ENCODE measurements at regions not wholly inside any gene's neighbourhood (a gene's known extent, or its start where the extent isn't known, plus 50 kb on each side); places are given as distances from the start of the nearest gene placed in this dataset.

DNA sequence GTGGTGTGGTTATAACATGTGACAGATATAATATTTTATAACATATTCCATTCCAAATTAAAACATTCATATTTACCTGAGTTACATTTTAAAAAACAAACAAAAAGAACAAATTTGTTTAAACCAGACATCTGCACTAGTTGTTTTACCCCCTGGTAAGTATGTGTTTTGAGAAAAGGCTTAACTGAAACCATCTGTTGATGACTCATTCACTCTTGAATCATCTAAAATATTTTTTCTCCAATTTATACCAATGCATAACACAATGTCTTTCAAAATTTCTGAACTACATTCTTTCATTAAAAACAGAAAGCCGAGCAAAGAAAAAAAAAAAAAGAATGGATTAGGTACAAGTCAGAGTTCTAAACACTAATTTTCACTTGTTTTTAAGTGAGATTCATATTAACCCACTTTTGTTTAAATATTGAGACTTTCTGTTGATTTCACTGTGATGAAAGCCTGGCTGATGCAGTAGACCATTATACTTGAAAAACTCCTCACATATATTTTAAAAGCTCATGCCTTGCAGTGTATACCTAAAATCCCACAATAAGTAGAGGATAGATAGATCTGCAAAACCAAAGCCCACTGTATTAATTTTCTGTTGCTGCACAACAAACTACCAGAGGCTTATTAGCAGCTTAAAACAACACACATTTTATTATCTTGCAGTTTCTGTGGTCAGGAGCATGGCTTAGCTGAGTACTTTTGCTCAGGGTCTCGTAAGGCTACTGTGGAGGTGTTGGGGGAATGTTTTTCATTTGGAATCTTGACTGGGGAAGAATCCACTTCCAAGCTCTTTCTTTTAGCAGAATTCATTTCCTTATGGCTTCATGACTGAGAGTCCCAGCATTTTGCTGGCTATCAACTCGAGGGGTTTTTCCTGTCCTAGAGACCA, 221.5 kb downstream of the PCDH18 start:
- peak; percentile 74 for DNase-seq

- peak; percentile 57 for DNase-seq
Observed at GRCh38 chr4:137310166-137310565, 222.1 kb downstream of the PCDH18 start.

DNA sequence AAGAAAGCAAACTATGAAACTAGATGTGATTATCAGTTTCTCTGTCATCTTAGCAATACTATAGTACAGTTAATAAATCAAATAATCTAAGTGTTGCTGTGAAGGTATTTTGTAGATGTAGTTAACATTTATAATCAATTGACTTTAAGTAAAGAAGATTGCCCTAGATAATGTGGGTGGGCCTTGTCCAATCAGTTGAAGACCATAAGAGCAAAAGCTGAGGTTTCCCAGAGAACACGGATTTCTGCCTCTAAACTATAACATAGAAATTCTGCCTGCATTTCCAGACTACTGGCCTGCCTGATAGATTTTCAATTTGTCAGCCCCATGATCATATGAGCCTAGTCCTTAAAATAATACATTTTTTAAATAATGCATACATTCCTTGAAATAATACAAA, 222.9 kb downstream of the PCDH18 start:
- DNase-seq = no peak

DNA sequence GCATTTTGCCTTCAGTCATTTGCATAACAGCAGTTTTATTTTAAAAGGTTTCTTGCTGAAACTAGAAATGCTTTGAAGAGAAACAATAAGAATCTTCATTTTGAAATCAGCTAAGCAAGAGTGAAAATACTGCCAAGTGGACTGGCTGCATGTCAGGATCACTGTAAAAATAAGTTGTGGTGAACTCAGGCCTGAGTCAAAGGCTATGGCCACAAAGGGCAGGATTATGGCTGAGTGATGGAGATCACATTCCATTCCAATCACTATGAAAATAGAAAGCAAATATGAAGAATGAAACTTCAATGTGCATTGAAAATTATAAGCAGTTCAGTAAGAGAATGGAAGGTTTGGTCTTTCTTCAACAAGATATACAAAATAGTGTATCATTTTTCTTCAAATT, 224.5 kb downstream of the PCDH18 start:
- DNase-seq = peak; percentile 34

GRCh38 chr4:137300776-137301175, 231.5 kb downstream of the PCDH18 start:
- DNase-seq = no peak

- no peak for DNase-seq
Observed at GRCh38 chr4:137299281-137299680, 233.0 kb downstream of the PCDH18 start.

GRCh38 chr4:137293281-137293680, 239.0 kb downstream of the PCDH18 start:
- no peak for DNase-seq

DNA sequence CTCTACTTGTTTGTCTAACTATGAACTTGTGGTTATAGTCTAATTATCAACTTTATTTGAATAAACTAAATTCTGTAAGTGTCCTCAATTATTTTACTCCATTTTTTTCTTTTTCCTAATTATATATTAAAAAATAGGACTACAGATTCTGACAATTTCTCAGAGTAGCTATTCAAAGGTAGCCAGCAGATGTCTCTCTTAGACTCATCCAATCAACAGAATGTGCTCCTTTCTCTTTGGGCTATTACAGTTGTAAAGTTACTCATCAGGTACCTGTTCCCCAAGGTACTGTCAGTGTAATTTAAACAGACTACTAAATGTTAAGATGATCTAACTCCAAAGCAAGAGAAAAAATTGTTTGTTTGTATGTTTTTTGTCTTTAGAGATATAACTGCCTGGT, 248.6 kb downstream of the PCDH18 start:
- DNase-seq = no peak

GRCh38 chr4:137278431-137278830, 253.9 kb downstream of the PCDH18 start:
- no peak for DNase-seq

GRCh38 chr4:137274404-137274803, 257.9 kb downstream of the PCDH18 start:
- peak; percentile 46 for DNase-seq

DNA sequence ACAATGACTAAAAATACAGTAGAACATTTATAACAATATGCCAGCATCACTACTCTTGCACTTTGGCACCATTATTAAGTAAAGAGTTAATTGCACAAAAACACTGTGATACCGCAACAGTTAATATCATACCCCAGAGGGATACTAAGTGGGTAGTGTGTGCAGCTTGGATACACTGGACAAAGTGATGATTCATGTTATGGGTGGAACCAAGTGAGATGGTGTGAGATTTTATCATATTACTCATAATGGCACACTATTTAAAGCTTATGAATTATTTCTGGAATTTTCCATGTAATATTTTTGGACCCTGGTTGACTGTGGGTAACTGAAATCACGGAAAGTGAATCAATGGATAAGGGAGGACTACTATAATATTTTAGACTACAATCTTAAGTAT, 265.3 kb downstream of the PCDH18 start:
- DNase-seq = no peak

- DNase-seq = no peak
Observed at GRCh38 chr4:137266511-137266910, 265.8 kb downstream of the PCDH18 start.

DNA sequence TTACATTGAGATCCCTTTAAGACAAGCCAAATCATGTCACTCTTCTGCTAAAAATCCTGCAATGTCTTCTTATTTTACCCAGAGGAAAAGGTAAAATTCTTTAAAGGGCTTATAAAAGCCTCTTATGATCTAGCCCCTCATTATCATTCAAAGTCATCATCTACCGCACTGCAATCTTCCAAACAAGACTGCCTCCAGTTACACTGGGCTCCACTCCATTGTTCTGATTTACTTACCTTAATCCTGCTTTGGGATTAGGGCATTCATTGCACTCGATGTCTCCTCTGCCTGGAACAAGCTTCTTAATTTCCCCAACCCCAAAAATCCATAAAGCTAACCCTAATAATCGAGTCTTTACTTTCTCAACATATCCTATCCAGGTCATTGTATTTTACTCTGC, 269.1 kb downstream of the PCDH18 start:
- DNase-seq = no peak

GRCh38 chr4:137253949-137254348, 278.3 kb downstream of the PCDH18 start:
- no peak for DNase-seq

DNA sequence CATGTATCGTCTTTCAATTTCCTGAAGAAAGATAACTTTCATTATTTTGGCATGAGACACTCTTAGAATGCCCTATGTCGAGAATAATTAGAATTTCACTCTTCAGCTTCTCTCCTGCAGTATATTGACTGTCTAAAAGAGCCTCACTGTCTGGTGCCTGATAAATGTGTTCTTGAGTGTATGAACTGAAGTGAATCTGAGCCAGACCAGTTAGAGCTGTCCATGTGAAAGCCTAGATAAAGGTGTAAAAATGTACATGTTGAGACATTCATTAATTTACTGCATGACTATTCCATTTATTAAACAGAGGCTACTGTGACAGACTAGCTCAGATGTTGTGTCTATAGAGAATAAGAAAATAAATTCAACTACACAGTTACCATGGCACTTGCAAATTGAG, 283.2 kb downstream of the PCDH18 start:
- DNase-seq = no peak

DNA sequence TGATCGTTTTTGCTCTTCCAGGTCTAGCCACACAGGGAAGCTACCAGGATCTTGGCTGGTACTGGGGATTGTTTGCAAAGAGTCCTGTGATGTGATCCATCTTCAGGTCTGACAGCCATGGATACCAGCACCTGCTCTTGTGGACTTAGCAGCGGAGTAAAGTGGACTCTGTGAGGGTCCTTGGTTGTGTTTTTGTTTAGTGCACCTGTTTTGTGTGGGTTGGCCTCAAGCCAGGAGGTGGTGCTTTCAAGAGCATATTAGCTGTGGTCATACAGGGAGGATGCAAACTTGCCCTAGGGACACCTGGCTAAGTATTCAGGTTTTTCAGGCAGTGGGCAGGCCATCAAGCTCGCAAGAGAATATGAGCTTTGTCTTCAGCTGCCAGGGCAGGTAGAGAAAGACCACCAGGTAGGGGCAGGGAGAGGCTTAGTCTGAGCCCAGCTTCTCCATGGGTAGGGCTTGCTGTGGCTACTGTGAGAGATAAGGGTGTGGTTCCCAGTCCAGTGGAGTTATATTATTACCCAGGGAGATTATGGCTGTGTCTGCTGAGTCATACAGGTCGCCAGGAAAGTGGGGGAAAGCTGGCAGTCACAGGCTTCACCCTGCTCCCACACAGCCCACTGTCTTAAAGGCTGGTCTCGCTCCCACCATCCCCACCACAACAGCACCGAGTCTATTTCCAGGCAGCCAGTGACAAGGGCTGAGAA, 293.7 kb downstream of the PCDH18 start:
- no peak for DNase-seq

- no peak for DNase-seq
Observed at GRCh38 chr4:137226900-137227299, 305.4 kb downstream of the PCDH18 start.

GRCh38 chr4:137226221-137226620, 306.1 kb downstream of the PCDH18 start:
- DNase-seq = no peak

GRCh38 chr4:137213372-137214173, 318.7 kb downstream of the PCDH18 start:
- no peak for DNase-seq

GRCh38 chr4:137212601-137213000, 319.7 kb downstream of the PCDH18 start:
- DNase-seq = peak; percentile 16

GRCh38 chr4:137209240-137209639, 323.1 kb downstream of the PCDH18 start:
- no peak for DNase-seq

GRCh38 chr4:137206781-137207180, 325.5 kb downstream of the PCDH18 start:
- DNase-seq = no peak

DNA sequence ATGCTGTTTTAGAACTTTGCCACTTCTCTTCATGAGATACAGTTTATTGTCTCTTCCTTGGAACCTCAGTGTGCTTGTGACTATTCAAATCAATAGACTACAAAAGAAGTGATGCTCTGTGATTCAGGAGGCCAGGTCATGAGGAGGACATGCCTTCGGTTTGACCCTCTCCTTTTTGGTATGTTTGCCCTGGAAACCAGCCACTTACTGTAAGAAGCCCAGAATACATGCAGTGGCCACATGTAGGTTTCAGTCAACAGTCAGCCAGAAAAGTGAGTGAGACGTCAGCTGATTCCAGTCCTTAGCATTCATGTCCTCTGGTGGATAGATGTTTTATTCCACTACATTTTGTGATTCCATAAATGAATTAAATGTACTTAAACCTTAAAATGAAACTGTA, 328.7 kb downstream of the PCDH18 start:
- DNase-seq = peak; percentile 9

Data from eye (tissue), 1 donor.